K562 (cell line): ENCODE measurements at regions not wholly inside any gene's neighbourhood (a gene's known extent, or its start where the extent isn't known, plus 50 kb on each side); places are given as distances from the start of the nearest gene placed in this dataset.

Experiments used
- ATAC-seq: fragments of 200-7000 bp; cut with Tn5 transposase; 3 replicates; pipeline ENCODE4 v1.9.1; 2020; ENCODE audit warnings: moderate library complexity
- BruUV-seq: library from RNA; stranded (reverse); fragments of 400-500 nt; replicated peaks from 2 replicates; lab custom pipeline; 2021; lab: Mats Ljungman, UMichigan
- CTCF ChIA-PET: fragments of 300-600 bp; formaldehyde crosslinking; extraction: SDS; loops from one replicate; lab custom pipeline; 2021; ENCODE audit warnings: low intra/inter-chr PET ratio; lab: Yijun Ruan, JAX
- POLR2A ChIA-PET: fragments of 300-600, 350-650 bp; sonication (Branson Sonifier 250); formaldehyde crosslinking; extraction: SDS; loops from one replicate; lab custom pipeline; 2021; ENCODE audit warnings: antibody characterized with exemption, inconsistent platforms; lab: Yijun Ruan, JAX
- DNase-seq, 4 experiments: peaks; one replicate each; pipeline versions ENCODE4 v3.0.0 to v3.0.0-alpha.2; 2011 to 2018; ENCODE audit warnings: low spot score in 3 of 4, mixed read lengths in 3 of 4; ENCODE audit errors: extremely low read depth in 1 of 4
- FAIRE-seq: peaks from 2 replicates; lab custom pipeline; 2011; peaks lifted over from hg19 to GRCh38; lab: Jason Lieb, UNC
- H2AFZ ChIP-seq: 2 replicates; pipeline ENCODE4 v1.6.0; 2011; ENCODE audit warnings: low read depth, low read length, control low read depth, inconsistent platforms
- H3K27ac ChIP-seq: fragments of 200-600 bp; 3 replicates; pipeline ENCODE4 v1.8.0; 2011; ENCODE audit warnings: low read depth, mild to moderate bottlenecking, control low read depth, inconsistent platforms, low read length, moderate library complexity, mixed read lengths; ENCODE audit errors: extremely low read depth
- H3K27me3 ChIP-seq, 2 experiments: fragments of 300-600 bp in 1 of 2; 2 replicates in 1 of 2; 3 replicates in 1 of 2; pipeline versions ENCODE4 v1.6.0 to v1.8.0; 2011; ENCODE audit warnings: inconsistent platforms in 2 of 2, low read length in 2 of 2, mild to moderate bottlenecking in 1 of 2, mixed read lengths in 1 of 2, moderate library complexity in 1 of 2; ENCODE audit not compliant: control insufficient read depth in 2 of 2, insufficient read depth in 2 of 2
- H3K36me3 ChIP-seq: fragments of 300-600 bp; 3 replicates; pipeline ENCODE4 v1.8.0; 2011; ENCODE audit warnings: mild to moderate bottlenecking, low read length, inconsistent platforms; ENCODE audit not compliant: control insufficient read depth, insufficient read depth
- H3K4me1 ChIP-seq, 2 experiments: fragments of 200-600 bp in 1 of 2; replicated peaks in 1 of 2; 2 replicates in 1 of 2; 3 replicates in 1 of 2; pipeline versions ENCODE4 v1.5.1 to v1.8.0; 2011; ENCODE audit warnings: inconsistent platforms in 2 of 2, low read length in 2 of 2, mild to moderate bottlenecking in 1 of 2, mixed read lengths in 1 of 2, moderate library complexity in 1 of 2; ENCODE audit not compliant: control insufficient read depth in 2 of 2, insufficient read depth in 2 of 2
- H3K4me2 ChIP-seq: 2 replicates; pipeline ENCODE4 v1.6.1; 2011; ENCODE audit warnings: low read length, control low read depth, inconsistent platforms, mixed read lengths; ENCODE audit not compliant: insufficient read depth
- H3K4me3 ChIP-seq: fragments of 200-600 bp; sonication (generic), shearing (Covaris generic); 2 replicates; pipeline ENCODE4 v1.5.1; 2016; ENCODE audit warnings: control low read depth, inconsistent platforms
- H3K79me2 ChIP-seq: fragments of 200-600 bp; 3 replicates; pipeline ENCODE4 v1.8.0; 2011; ENCODE audit warnings: low read length, inconsistent platforms; ENCODE audit not compliant: control insufficient read depth, insufficient read depth
- H3K9ac ChIP-seq, 2 experiments: 2 replicates each; pipeline versions ENCODE4 v1.6.0 to v1.6.1; 2011; ENCODE audit warnings: low read depth in 2 of 2, low read length in 2 of 2, control low read depth in 1 of 2, inconsistent platforms in 1 of 2, mild to moderate bottlenecking in 1 of 2, mixed read lengths in 1 of 2; ENCODE audit not compliant: insufficient read depth in 1 of 2
- H3K9me1 ChIP-seq: one replicate; pipeline ENCODE4 v1.6.0; 2011; ENCODE audit warnings: inconsistent platforms, mild to moderate bottlenecking, low read length, moderate library complexity; ENCODE audit not compliant: control insufficient read depth, insufficient read depth
- H3K9me3 ChIP-seq: replicated peaks from 2 replicates; pipeline ENCODE4 v1.5.1; 2011; ENCODE audit warnings: low read depth, low read length, inconsistent platforms; ENCODE audit not compliant: control insufficient read depth, insufficient read depth
- H4K20me1 ChIP-seq: replicated peaks from 2 replicates; pipeline ENCODE4 v1.6.1; 2011; ENCODE audit warnings: low read length, inconsistent platforms, mixed read lengths; ENCODE audit not compliant: control insufficient read depth, insufficient read depth
- CC2D1A ChIP-seq: fragments of 450-650 bp; IDR thresholded peaks from 2 replicates; pipeline ENCODE4 v1.6.1; 2017; ENCODE audit warnings: mild to moderate bottlenecking
- FOXO4 ChIP-seq: fragments of 450-650 bp; formaldehyde crosslinking; IDR thresholded peaks from 2 replicates; pipeline ENCODE4 v1.4.0; 2020; ENCODE audit warnings: mild to moderate bottlenecking, moderate library complexity
- RBM15 ChIP-seq: fragments of 200-400 bp; formaldehyde crosslinking; IDR thresholded peaks from 2 replicates; pipeline ENCODE4 v1.6.1; 2018; ENCODE audit warnings: mild to moderate bottlenecking, low read length, moderate library complexity; ENCODE audit not compliant: insufficient read depth
- SFPQ ChIP-seq: fragments of 200-400 bp; formaldehyde crosslinking; IDR thresholded peaks from 2 replicates; pipeline ENCODE4 v1.6.1; 2017; ENCODE audit warnings: mild to moderate bottlenecking, low read depth, low read length, moderate library complexity
- ZBTB7A ChIP-seq: IDR thresholded peaks from 2 replicates; pipeline ENCODE4 v1.6.1; 2011; ENCODE audit warnings: low read depth, mild to moderate bottlenecking, low read length, moderate library complexity, borderline replicate concordance; ENCODE audit not compliant: control insufficient read depth
- ZNF146 ChIP-seq: IDR thresholded peaks from one replicate; pipeline ENCODE4 v1.6.1; 2018; ENCODE audit warnings: missing compliant biosample characterization; ENCODE audit not compliant: unreplicated experiment
- WGBS: fragments of 100-300 bp; shearing (Covaris generic); methylation state at CpG from one replicate; pipeline ENCODE4 v1.1.6; 2016; ENCODE audit warnings: low coverage, mixed read lengths; ENCODE audit not compliant: insufficient coverage; ENCODE audit errors: missing lambda C conversion rate; 5-methylcytosine and 5-hydroxymethylcytosine counted together
- in situ Hi-C: fragments of 300-500 bp; cut with MboI; formaldehyde crosslinking; loops from 4 replicates; pipeline ENCODE4 v1.15.0; 2018; ENCODE audit warnings: inconsistent platforms, mixed read lengths
- intact Hi-C: fragments of 100-400 bp; cut with micrococcal nuclease; formaldehyde crosslinking; loops from 2 replicates; pipeline ENCODE4 v1.14.2; 2022

GRCh38 chr7:11895337-11895736 lies 63.3 kb upstream of the THSD7A start:
- Histone ChIP-seq H3K36me3 (no peaks in the 10 kb centered on the region), H4K20me1 (no peaks in the 10 kb centered on the region), H3K9me3 (no peaks in the 10 kb centered on the region; the same call in 1 of the 2 replicates), H3K9me1 (no peaks in the 10 kb centered on the region), H3K4me1 (no peaks in the 10 kb centered on the region), H2AFZ (no peak overlapping the region), H3K79me2 (no peaks in the 10 kb centered on the region), H3K4me3 (no peak overlapping the region), H3K27ac (no peak overlapping the region), H3K4me2 (no peak overlapping the region), H3K27me3 (no peaks in the 10 kb centered on the region), H3K9ac (no peak overlapping the region)
- WGBS, result 0% methylated on average over 1 of the region's 1 CpG
- in situ Hi-C loops (no loop called here), intact Hi-C loops (no loop called here)
- TF ChIP-seq ZNF146 (CRISPR knock-in tag) (no peak), CC2D1A (no peak), SFPQ (no peak), ZBTB7A (no peak), FOXO4 (no peak), RBM15 (no peak)
- CTCF ChIA-PET, result no interaction called here
- POLR2A ChIA-PET, result no interaction called here
- no TSS peak for BruUV-seq
- DNase-seq (no peak), ATAC-seq (no peak), FAIRE-seq (no peak)
